ENCODE measurements at regions not wholly inside any gene's neighbourhood (a gene's known extent, or its start where the extent isn't known, plus 50 kb on each side); places are given as distances from the start of the nearest gene placed in this dataset.

DNA sequence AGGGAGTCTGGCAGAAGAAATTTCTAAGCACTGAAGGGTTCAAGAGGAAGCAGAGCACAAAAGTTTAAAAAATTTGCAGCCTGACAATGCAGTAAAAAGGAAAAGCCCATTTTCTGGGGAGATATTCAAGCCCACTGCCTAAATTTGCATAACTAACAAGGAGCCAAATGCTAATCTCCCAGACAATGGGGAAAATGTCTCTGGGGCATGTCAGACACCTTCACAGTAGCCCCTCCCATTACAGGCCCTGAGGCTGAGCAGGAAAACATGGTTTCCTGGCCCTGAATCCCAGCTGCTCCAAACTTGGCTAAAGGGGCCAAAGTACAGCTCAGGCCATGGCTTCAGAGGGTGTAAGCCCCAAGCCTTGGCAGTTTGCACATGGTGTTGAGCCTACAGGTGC is 908.5 kb upstream of the MANEA start:
- TF ChIP-seq, protein P1, sequence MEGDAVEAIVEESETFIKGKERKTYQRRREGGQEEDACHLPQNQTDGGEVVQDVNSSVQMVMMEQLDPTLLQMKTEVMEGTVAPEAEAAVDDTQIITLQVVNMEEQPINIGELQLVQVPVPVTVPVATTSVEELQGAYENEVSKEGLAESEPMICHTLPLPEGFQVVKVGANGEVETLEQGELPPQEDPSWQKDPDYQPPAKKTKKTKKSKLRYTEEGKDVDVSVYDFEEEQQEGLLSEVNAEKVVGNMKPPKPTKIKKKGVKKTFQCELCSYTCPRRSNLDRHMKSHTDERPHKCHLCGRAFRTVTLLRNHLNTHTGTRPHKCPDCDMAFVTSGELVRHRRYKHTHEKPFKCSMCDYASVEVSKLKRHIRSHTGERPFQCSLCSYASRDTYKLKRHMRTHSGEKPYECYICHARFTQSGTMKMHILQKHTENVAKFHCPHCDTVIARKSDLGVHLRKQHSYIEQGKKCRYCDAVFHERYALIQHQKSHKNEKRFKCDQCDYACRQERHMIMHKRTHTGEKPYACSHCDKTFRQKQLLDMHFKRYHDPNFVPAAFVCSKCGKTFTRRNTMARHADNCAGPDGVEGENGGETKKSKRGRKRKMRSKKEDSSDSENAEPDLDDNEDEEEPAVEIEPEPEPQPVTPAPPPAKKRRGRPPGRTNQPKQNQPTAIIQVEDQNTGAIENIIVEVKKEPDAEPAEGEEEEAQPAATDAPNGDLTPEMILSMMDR (IDR thresholded peaks at IDR 0.05) = no peak
- no peak for TF ChIP-seq POLR2A (IDR thresholded peaks at IDR 0.05)
- H3K9me3 ChIP-seq (replicated peaks in 1 of 3) = no peaks in the 10 kb centered on the region

DNA sequence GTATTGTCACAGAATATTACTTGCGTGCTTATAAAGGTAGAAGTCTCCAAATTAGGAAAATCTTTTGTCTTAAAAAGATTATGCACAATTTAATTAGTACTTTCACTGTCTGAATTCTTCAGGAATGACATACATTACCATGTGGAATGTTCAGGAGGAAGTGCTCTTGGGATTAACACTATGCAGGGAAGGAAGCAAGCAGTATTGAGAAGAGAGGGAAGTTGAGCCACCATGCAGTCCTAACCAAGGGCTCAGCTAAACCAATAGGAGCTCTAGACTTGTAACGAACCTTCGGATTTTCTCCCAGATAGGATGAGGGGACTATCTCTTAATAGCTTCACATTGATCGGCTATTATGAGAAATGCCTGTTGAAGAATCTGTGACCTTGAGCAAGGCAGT is 918.4 kb upstream of the MANEA start:
- no peaks in the 10 kb centered on the region for H3K27me3 ChIP-seq
- 41 to 76% (median 55%) methylated on average over 4 of the region's 4 CpGs for WGBS, 4 donors
- no peak for DNase-seq
- H3K27ac ChIP-seq = no peak overlapping the region
- H3K9me3 ChIP-seq (replicated peaks in 1 of 3) = no peaks in the 10 kb centered on the region
- intact Hi-C loops (cut with DNase I) = no loop called here
- no peaks in the 10 kb centered on the region for H3K36me3 ChIP-seq (replicated peaks in 1 of 2)
- H3K4me3 ChIP-seq = no peak overlapping the region
- no peak for TF ChIP-seq POLR2A (IDR thresholded peaks at IDR 0.05)
- TF ChIP-seq, protein P1 (IDR thresholded peaks at IDR 0.05) = no peak
- H3K4me1 ChIP-seq (replicated peaks in 1 of 2) = no peaks in the 10 kb centered on the region

More for the DNA sequence above, 908.5 kb upstream of the MANEA start:
- intact Hi-C loops (cut with DNase I) = no loop called here
- no peaks in the 10 kb centered on the region for H3K36me3 ChIP-seq (replicated peaks in 1 of 2)
- no peak overlapping the region for H3K4me3 ChIP-seq
- H3K27me3 ChIP-seq = no peaks in the 10 kb centered on the region
- DNase-seq = no peak
- no peak overlapping the region for H3K27ac ChIP-seq
- no peaks in the 10 kb centered on the region for H3K4me1 ChIP-seq (replicated peaks in 1 of 2)

DNA sequence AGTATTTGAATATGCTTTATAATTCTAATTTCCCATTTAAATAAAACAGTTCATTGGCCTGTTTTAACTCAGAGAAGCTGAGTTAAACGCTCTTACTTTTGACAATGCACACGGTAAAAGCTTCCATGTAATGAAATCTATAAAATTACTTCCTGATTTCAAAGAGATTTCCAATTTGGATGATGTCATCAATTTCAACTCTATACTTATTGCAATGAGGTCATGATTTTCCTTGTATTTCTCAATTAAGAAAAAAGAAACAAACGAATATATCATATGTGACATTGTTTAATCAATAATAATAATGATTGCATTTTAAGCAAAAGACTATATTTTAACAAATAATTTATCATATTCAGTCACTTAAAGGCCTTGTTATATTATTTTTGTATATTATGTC is 926.1 kb upstream of the MANEA start:
- DNase-seq = no peak
- 74 to 80% (median 76%) methylated on average over 3 of the region's 3 CpGs for WGBS, 4 donors
- H3K27ac ChIP-seq = no peak overlapping the region

DNA sequence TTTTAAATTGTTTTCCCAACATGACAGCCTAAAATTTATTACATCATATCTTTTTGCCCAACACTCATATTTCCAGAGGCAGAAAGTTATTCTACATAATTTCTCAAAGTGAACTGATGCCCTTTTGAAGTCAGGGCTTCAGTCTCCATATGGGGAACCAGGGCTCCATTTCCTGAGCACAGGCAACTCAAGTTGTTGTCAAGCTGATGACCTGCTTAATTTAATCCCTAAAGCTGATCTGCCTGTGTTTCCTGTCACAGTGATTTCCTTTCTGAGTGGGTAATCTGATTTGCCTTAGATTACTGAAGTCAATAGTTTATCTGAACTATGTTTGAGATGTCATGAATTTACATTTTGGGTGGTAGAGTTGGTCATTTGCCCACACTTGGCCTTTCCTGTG is 932.1 kb upstream of the MANEA start:
- Histone ChIP-seq H3K4me3 (no peak overlapping the region), H3K9me3 (replicated peaks in 1 of 3) (no peaks in the 10 kb centered on the region), H3K36me3 (replicated peaks in 1 of 2) (no peaks in the 10 kb centered on the region), H3K27me3 (no peaks in the 10 kb centered on the region), H3K27ac (no peak overlapping the region), H3K4me1 (replicated peaks in 1 of 2) (no peaks in the 10 kb centered on the region)
- no peak for TF ChIP-seq POLR2A (IDR thresholded peaks at IDR 0.05)
- TF ChIP-seq, protein P1 (IDR thresholded peaks at IDR 0.05) = no peak
- intact Hi-C loops (cut with DNase I) = no loop called here
- DNase-seq = no peak

More for the DNA sequence above, 926.1 kb upstream of the MANEA start:
- Histone ChIP-seq H3K9me3 (replicated peaks in 1 of 3) (no peaks in the 10 kb centered on the region), H3K4me1 (replicated peaks in 1 of 2) (no peaks in the 10 kb centered on the region), H3K4me3 (no peak overlapping the region), H3K36me3 (replicated peaks in 1 of 2) (no peaks in the 10 kb centered on the region), H3K27me3 (no peaks in the 10 kb centered on the region)
- TF ChIP-seq POLR2A (IDR thresholded peaks at IDR 0.05) = no peak
- TF ChIP-seq, protein P1 (IDR thresholded peaks at IDR 0.05) = no peak
- intact Hi-C loops (cut with DNase I) = no loop called here

Measured in adrenal gland (tissue), 9 donors.